GM12892 (cell line): ENCODE measurements at regions not wholly inside any gene's neighbourhood (a gene's known extent, or its start where the extent isn't known, plus 50 kb on each side); places are given as distances from the start of the nearest gene placed in this dataset.

Experiments used
- POLR2A ChIP-seq: IDR thresholded peaks from 2 replicates; pipeline ENCODE4 v1.6.1; 2011; ENCODE audit warnings: low read depth, low read length, control low read depth
- POLR2AphosphoS5 ChIP-seq: IDR thresholded peaks from 2 replicates; pipeline ENCODE4 v1.6.1; 2011; ENCODE audit warnings: low read depth, low read length, control low read depth

DNA sequence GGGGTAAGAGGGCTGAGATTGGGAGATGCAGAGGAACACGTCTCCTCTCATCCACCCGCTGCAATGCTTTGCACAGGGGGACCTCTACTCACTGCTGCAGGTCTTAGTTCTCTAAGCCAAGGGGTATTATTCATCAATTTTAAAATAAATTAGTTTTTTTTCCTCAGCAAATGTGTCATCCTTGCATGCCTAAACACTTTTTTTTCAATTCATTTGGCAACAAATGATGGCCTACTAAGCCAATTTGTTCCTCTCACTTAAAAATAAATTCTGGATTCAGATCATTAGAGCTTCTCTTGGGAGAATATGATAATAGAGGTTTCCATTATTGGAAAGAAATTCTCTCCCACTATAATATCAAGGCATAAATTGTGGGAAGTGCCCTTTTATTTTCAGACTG is 338.3 kb downstream of the IRX1 start:
- TF ChIP-seq POLR2A (no peak), POLR2AphosphoS5 (no peak)
